ENCODE measurements at regions not wholly inside any gene's neighbourhood (a gene's known extent, or its start where the extent isn't known, plus 50 kb on each side); places are given as distances from the start of the nearest gene placed in this dataset.

DNA sequence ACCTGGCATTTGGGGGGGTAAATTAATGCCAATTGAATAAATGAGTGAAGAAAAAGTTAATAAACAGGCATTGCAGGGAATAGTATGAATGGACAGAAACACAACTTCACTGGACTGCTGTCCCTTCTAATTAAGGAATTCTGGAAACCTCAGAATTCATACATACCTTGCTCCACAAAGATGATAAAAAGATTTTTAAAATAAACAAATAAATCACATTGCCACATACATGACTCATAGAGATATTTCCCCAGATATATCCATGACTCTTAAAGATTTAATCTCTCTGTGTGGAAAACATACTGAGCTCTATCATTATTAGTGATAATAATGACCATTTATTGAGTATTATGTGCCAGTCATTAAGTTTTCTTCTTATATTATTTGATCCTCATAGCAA lies 469.0 kb upstream of the MEF2C start:
- TF ChIP-seq, protein P1, sequence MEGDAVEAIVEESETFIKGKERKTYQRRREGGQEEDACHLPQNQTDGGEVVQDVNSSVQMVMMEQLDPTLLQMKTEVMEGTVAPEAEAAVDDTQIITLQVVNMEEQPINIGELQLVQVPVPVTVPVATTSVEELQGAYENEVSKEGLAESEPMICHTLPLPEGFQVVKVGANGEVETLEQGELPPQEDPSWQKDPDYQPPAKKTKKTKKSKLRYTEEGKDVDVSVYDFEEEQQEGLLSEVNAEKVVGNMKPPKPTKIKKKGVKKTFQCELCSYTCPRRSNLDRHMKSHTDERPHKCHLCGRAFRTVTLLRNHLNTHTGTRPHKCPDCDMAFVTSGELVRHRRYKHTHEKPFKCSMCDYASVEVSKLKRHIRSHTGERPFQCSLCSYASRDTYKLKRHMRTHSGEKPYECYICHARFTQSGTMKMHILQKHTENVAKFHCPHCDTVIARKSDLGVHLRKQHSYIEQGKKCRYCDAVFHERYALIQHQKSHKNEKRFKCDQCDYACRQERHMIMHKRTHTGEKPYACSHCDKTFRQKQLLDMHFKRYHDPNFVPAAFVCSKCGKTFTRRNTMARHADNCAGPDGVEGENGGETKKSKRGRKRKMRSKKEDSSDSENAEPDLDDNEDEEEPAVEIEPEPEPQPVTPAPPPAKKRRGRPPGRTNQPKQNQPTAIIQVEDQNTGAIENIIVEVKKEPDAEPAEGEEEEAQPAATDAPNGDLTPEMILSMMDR (IDR thresholded peaks at IDR 0.05; ENCODE audit: insufficient read depth, low read depth, low read length): no peak
- TF ChIP-seq EZH2 (IDR thresholded peaks at IDR 0.05; ENCODE audit: insufficient read depth, low read length): no peak
